OCI-LY1 (cell line): ENCODE measurements at regions not wholly inside any gene's neighbourhood (a gene's known extent, or its start where the extent isn't known, plus 50 kb on each side); places are given as distances from the start of the nearest gene placed in this dataset.

Experiments
- H2AFZ ChIP-seq: fragments of 200-600 bp; sonication (generic), shearing (Covaris generic); 2 replicates; pipeline ENCODE4 v1.6.0; 2014; ENCODE audit warnings: antibody characterized with exemption, mild to moderate bottlenecking, low read length
- H3F3A ChIP-seq: fragments of 200-600 bp; sonication (generic), shearing (Covaris generic); 2 replicates; pipeline ENCODE4 v1.6.0; 2014; ENCODE audit warnings: mild to moderate bottlenecking, antibody characterized with exemption, low read length, moderate library complexity; ENCODE audit not compliant: insufficient read depth
- H3K27ac ChIP-seq: fragments of 200-600 bp; sonication (generic); 2 replicates; pipeline ENCODE4 v1.5.1; 2014; ENCODE audit warnings: low read length, mixed run types, mild to moderate bottlenecking, low read depth; ENCODE audit not compliant: poor library complexity, severe bottlenecking
- H3K27me3 ChIP-seq: fragments of 200-600 bp; sonication (generic); 2 replicates; pipeline ENCODE4 v1.6.0; 2014; ENCODE audit warnings: antibody characterized with exemption, mild to moderate bottlenecking, low read length, moderate library complexity; ENCODE audit not compliant: insufficient read depth
- H3K36me3 ChIP-seq: fragments of 200-600 bp; sonication (generic); 2 replicates; pipeline ENCODE4 v1.6.1; 2014; ENCODE audit warnings: mild to moderate bottlenecking, antibody characterized with exemption, low read length, moderate library complexity, mixed read lengths; ENCODE audit not compliant: insufficient read depth
- H3K4me1 ChIP-seq: fragments of 200-600 bp; sonication (generic); 2 replicates; pipeline ENCODE4 v1.5.1; 2014; ENCODE audit warnings: mild to moderate bottlenecking, low read length, moderate library complexity; ENCODE audit not compliant: insufficient read depth, severe bottlenecking
- H3K4me2 ChIP-seq: fragments of 200-600 bp; sonication (generic), shearing (Covaris generic); 2 replicates; pipeline ENCODE4 v1.6.1; 2014; ENCODE audit warnings: low read length
- H3K4me3 ChIP-seq: fragments of 200-600 bp; sonication (generic); 2 replicates; pipeline ENCODE4 v1.5.1; 2014; ENCODE audit warnings: low read length, low read depth, mild to moderate bottlenecking, mixed read lengths; ENCODE audit not compliant: poor library complexity, severe bottlenecking
- H3K79me2 ChIP-seq: fragments of 200-600 bp; shearing (Covaris generic); 2 replicates; pipeline ENCODE4 v1.6.1; 2016; ENCODE audit warnings: mixed run types, low read length, mixed read lengths; ENCODE audit not compliant: insufficient read depth
- H3K9ac ChIP-seq: fragments of 200-600 bp; sonication (generic), shearing (Covaris generic); 2 replicates; pipeline ENCODE4 v1.6.1; 2014; ENCODE audit warnings: mild to moderate bottlenecking, low read length, mixed read lengths
- H3K9me2 ChIP-seq: fragments of 200-600 bp; sonication (generic), shearing (Covaris generic); 2 replicates; pipeline ENCODE4 v1.6.1; 2014; ENCODE audit warnings: low read depth, mild to moderate bottlenecking, low read length, mixed read lengths
- H3K9me3 ChIP-seq: fragments of 200-600 bp; shearing (Covaris generic); 2 replicates; pipeline ENCODE4 v1.6.1; 2014; ENCODE audit warnings: low read length, mixed read lengths
- H4K20me1 ChIP-seq: fragments of 200-600 bp; sonication (generic), shearing (Covaris generic); 2 replicates; pipeline ENCODE4 v1.6.0; 2016; ENCODE audit warnings: mild to moderate bottlenecking, low read length; ENCODE audit not compliant: insufficient read depth
- EZH2 ChIP-seq: fragments of 200-600 bp; sonication (generic), shearing (Covaris generic); IDR thresholded peaks from 2 replicates; pipeline ENCODE4 v1.8.0; 2017; ENCODE audit warnings: borderline replicate concordance, mixed run types, mild to moderate bottlenecking, antibody characterized with exemption, low read length, moderate library complexity, mixed read lengths
- TF ChIP-seq, protein P1 (sequence below): fragments of 200-600 bp; sonication (generic), shearing (Covaris generic); IDR thresholded peaks from 2 replicates; pipeline ENCODE4 v1.5.1; 2017; ENCODE audit warnings: mild to moderate bottlenecking, antibody characterized with exemption, low read length, moderate library complexity, mixed read lengths

DNA sequence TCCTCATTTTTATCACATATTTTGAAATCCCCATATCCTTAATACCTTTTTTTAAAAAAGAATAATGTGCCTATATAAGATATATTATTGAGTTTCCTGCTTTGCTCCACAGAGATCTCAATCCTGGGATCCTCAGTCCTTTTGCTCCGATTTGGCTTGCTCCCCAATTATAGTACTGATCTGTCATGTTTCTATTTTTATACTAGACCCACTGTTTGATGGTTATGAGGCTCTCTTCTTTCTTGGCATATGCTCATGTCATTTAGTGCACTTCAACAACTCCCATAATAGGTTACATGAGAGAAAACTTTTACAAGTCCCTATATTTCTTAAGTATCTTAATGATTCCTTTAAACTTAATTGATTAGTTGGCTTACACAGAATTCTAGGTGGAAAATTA, 958.5 kb upstream of the EPHA7 start:
- Histone ChIP-seq H3K27ac (no peak overlapping the region), H3K9ac (no peak overlapping the region), H3K4me3 (no peak overlapping the region), H3K9me3 (no peaks in the 10 kb centered on the region), H4K20me1 (no peaks in the 10 kb centered on the region), H3K27me3 (no peaks in the 10 kb centered on the region), H3K4me1 (no peaks in the 10 kb centered on the region), H3K9me2 (no peaks in the 10 kb centered on the region), H3K79me2 (no peaks in the 10 kb centered on the region), H3F3A (no peaks in the 10 kb centered on the region), H3K4me2 (no peak overlapping the region), H2AFZ (no peak overlapping the region), H3K36me3 (no peaks in the 10 kb centered on the region)
- TF ChIP-seq, protein P1, sequence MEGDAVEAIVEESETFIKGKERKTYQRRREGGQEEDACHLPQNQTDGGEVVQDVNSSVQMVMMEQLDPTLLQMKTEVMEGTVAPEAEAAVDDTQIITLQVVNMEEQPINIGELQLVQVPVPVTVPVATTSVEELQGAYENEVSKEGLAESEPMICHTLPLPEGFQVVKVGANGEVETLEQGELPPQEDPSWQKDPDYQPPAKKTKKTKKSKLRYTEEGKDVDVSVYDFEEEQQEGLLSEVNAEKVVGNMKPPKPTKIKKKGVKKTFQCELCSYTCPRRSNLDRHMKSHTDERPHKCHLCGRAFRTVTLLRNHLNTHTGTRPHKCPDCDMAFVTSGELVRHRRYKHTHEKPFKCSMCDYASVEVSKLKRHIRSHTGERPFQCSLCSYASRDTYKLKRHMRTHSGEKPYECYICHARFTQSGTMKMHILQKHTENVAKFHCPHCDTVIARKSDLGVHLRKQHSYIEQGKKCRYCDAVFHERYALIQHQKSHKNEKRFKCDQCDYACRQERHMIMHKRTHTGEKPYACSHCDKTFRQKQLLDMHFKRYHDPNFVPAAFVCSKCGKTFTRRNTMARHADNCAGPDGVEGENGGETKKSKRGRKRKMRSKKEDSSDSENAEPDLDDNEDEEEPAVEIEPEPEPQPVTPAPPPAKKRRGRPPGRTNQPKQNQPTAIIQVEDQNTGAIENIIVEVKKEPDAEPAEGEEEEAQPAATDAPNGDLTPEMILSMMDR: no peak
- no peak for TF ChIP-seq EZH2

DNA sequence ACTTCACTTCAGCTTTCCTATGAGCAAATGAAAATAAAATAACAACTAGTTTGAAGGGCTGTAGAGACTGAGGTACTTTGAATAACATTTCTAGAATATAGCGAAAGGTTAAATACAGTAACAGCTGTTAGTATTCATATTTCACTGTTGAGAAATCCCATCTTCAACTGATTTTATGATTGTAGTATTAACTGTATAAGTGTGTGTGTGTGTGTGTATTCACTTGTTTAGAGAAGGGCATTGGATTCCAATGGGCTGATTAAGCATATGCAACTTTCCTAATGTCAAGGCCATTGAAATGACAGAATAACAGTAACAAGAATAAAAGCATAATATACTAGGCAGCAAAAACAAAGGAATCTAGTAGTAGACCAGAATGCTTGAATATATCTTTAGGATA, 957.5 kb upstream of the EPHA7 start:
- no peak overlapping the region for H3K9ac ChIP-seq
- no peaks in the 10 kb centered on the region for H3K9me2 ChIP-seq
- H3K27ac ChIP-seq: no peak overlapping the region
- H2AFZ ChIP-seq: no peak overlapping the region
- no peaks in the 10 kb centered on the region for H3K79me2 ChIP-seq
- no peak for TF ChIP-seq EZH2
- H3K36me3 ChIP-seq: no peaks in the 10 kb centered on the region
- no peaks in the 10 kb centered on the region for H3K27me3 ChIP-seq
- H4K20me1 ChIP-seq: no peaks in the 10 kb centered on the region
- H3K9me3 ChIP-seq: no peaks in the 10 kb centered on the region
- no peaks in the 10 kb centered on the region for H3F3A ChIP-seq
- H3K4me1 ChIP-seq: no peaks in the 10 kb centered on the region
- H3K4me3 ChIP-seq: no peak overlapping the region
- H3K4me2 ChIP-seq: no peak overlapping the region

DNA sequence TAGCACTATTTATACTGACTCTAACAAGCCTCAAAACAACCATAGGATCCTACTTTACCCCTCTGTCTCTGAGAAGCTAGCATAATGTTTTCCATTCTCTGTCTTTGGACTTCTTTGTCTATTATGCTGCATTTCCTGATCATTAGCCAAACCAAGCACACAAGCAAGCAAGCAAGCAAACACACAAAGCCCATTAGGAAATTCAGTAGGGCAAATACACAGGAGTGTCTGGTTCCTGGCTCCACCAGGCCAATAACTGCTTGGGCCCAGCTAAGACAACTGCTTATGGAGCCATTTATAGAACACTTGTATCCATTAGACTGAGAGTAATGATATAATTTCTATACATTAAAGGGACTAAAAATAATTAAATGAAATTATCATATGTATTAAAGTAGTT, 952.9 kb upstream of the EPHA7 start:
- Histone ChIP-seq H3K27ac (no peak overlapping the region), H3K27me3 (no peaks in the 10 kb centered on the region), H2AFZ (no peak overlapping the region), H3K9me3 (no peaks in the 10 kb centered on the region), H3K4me1 (no peaks in the 10 kb centered on the region), H3K79me2 (no peaks in the 10 kb centered on the region), H4K20me1 (no peaks in the 10 kb centered on the region), H3K36me3 (no peaks in the 10 kb centered on the region), H3K9ac (no peak overlapping the region), H3F3A (no peaks in the 10 kb centered on the region), H3K4me3 (no peak overlapping the region), H3K4me2 (no peak overlapping the region), H3K9me2 (no peaks in the 10 kb centered on the region)
- TF ChIP-seq, protein P1: no peak
- TF ChIP-seq EZH2: no peak

DNA sequence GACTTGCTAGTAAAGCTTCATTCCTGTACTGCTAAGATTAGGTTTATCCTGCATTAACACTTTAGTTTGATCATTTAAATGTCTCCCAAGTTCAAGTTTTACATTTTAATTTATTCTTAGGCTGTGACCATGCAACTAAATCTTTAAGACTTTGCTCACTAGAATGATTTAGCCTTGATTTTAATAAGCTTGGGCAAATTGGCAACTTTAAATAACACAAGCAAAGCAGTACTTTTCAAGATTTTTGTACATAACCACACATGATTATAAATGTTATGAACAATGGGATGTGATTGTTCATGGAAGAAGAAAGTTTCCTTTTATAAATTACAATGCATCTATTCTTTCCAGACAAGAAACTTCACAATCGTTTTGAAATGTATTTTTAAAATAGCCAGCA, 948.0 kb upstream of the EPHA7 start:
- no peaks in the 10 kb centered on the region for H3K27me3 ChIP-seq
- H3K36me3 ChIP-seq: no peaks in the 10 kb centered on the region
- no peaks in the 10 kb centered on the region for H4K20me1 ChIP-seq
- no peaks in the 10 kb centered on the region for H3K4me1 ChIP-seq
- no peaks in the 10 kb centered on the region for H3K9me2 ChIP-seq
- no peak overlapping the region for H2AFZ ChIP-seq
- no peak overlapping the region for H3K9ac ChIP-seq
- no peak overlapping the region for H3K27ac ChIP-seq
- no peak overlapping the region for H3K4me2 ChIP-seq
- H3F3A ChIP-seq: no peaks in the 10 kb centered on the region
- H3K4me3 ChIP-seq: no peak overlapping the region
- no peaks in the 10 kb centered on the region for H3K79me2 ChIP-seq
- no peak for TF ChIP-seq EZH2
- TF ChIP-seq, protein P1: no peak
- H3K9me3 ChIP-seq: no peaks in the 10 kb centered on the region
